ENCODE measurements at regions not wholly inside any gene's neighbourhood (a gene's known extent, or its start where the extent isn't known, plus 50 kb on each side); places are given as distances from the start of the nearest gene placed in this dataset.

DNA sequence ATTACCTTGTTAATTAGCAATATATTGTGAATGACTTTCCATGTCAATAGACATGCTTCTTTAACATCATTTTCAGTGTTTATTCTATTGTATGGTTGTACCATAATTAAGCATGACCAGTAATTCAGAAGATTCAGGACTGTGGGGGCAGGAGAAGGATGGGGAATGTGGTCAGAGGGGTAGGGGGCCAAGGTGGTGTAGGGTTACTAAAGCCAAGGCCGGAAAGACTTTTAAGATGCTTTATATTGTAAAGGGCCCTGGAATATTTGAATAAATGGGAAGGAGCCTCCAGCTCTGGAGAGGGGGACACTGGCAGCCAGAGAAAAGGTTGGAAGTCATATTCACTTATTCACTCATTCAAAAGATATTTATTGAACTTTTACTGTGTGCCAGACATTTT is 115.7 kb downstream of the FGF18 start:
- H3K4me3 ChIP-seq (ENCODE audit: insufficient read depth, low read length, poor library complexity, severe bottlenecking) = no peak overlapping the region
- no peak overlapping the region for H3K9ac ChIP-seq (ENCODE audit: low read length)
- no peaks in the 10 kb centered on the region for H3K36me3 ChIP-seq (ENCODE audit: low read length)
- no peak overlapping the region for H3K27ac ChIP-seq (ENCODE audit: low read depth, low read length)
- no peaks in the 10 kb centered on the region for H3K79me2 ChIP-seq (ENCODE audit: insufficient read depth, low read length)
- H3K9me2 ChIP-seq (replicated peaks; ENCODE audit: insufficient read depth, low read length) = no peaks in the 10 kb centered on the region
- H3F3A ChIP-seq (ENCODE audit: insufficient read depth) = no peaks in the 10 kb centered on the region
- H3K4me2 ChIP-seq (ENCODE audit: low read depth, low read length, poor library complexity, severe bottlenecking) = no peak overlapping the region
- no peaks in the 10 kb centered on the region for H3K9me3 ChIP-seq (ENCODE audit: insufficient read depth, low read length)
- no peak overlapping the region for H2AFZ ChIP-seq (ENCODE audit: low read depth, low read length, severe bottlenecking)
- no peaks in the 10 kb centered on the region for H4K20me1 ChIP-seq (ENCODE audit: low read depth, low read length)
- no peaks in the 10 kb centered on the region for H3K27me3 ChIP-seq (ENCODE audit: low read length)
- TF ChIP-seq, protein P1, sequence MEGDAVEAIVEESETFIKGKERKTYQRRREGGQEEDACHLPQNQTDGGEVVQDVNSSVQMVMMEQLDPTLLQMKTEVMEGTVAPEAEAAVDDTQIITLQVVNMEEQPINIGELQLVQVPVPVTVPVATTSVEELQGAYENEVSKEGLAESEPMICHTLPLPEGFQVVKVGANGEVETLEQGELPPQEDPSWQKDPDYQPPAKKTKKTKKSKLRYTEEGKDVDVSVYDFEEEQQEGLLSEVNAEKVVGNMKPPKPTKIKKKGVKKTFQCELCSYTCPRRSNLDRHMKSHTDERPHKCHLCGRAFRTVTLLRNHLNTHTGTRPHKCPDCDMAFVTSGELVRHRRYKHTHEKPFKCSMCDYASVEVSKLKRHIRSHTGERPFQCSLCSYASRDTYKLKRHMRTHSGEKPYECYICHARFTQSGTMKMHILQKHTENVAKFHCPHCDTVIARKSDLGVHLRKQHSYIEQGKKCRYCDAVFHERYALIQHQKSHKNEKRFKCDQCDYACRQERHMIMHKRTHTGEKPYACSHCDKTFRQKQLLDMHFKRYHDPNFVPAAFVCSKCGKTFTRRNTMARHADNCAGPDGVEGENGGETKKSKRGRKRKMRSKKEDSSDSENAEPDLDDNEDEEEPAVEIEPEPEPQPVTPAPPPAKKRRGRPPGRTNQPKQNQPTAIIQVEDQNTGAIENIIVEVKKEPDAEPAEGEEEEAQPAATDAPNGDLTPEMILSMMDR (IDR thresholded peaks at IDR 0.05; ENCODE audit: insufficient read depth, low read length, poor library complexity, severe bottlenecking) = no peak
- no peak for TF ChIP-seq EZH2phosphoT487 (conservative IDR thresholded peaks at IDR 0.05; ENCODE audit: low read length)

DNA sequence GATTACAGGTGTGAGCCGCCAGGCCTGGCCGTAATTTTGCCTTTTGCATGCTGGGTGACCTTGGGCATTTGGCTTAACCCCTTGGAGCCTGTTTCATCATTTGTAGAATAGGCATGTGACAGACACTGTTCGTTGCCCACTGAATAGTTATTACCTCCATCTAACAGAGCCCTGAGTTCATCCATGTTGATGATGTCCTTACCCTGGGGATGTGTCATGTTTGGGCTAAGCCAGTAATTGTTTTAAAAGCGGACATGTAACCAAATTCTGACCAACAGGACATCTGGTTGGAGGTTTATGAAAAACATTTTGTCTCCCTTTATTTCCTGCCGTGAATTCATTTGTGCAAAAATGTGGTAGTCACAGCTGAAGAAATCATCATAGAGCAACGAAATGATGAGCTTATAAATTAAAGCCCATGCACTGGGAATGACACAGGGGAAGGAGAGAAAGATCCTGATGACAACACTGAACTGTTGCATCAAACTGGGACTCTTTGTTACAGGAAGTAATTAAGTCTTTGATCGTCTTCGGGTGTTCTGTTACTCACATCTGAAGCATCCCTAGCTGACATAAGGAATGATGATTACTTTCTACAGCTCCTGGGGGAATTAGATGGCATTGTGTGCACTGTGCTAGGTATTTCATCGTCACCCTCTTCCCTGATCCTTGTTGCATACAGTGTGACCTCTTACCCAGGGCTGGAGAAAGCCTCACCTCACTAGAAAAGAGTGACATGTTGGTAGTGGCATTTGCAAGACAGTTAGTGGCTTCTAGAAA is 117.8 kb downstream of the FGF18 start:
- H3K27ac ChIP-seq (ENCODE audit: low read depth, low read length) = no peak overlapping the region
- no peaks in the 10 kb centered on the region for H3F3A ChIP-seq (ENCODE audit: insufficient read depth)
- no peak overlapping the region for H2AFZ ChIP-seq (ENCODE audit: low read depth, low read length, severe bottlenecking)
- H3K79me2 ChIP-seq (ENCODE audit: insufficient read depth, low read length) = no peaks in the 10 kb centered on the region
- no peaks in the 10 kb centered on the region for H3K36me3 ChIP-seq (ENCODE audit: low read length)
- no peak overlapping the region for H3K4me2 ChIP-seq (ENCODE audit: low read depth, low read length, poor library complexity, severe bottlenecking)
- H4K20me1 ChIP-seq (ENCODE audit: low read depth, low read length) = no peaks in the 10 kb centered on the region
- no peaks in the 10 kb centered on the region for H3K27me3 ChIP-seq (ENCODE audit: low read length)
- H3K4me3 ChIP-seq (ENCODE audit: insufficient read depth, low read length, poor library complexity, severe bottlenecking) = no peak overlapping the region
- H3K9ac ChIP-seq (ENCODE audit: low read length) = no peak overlapping the region
- no peaks in the 10 kb centered on the region for H3K9me2 ChIP-seq (replicated peaks; ENCODE audit: insufficient read depth, low read length)
- no peak for TF ChIP-seq EZH2phosphoT487 (conservative IDR thresholded peaks at IDR 0.05; ENCODE audit: low read length)
- TF ChIP-seq, protein P1 (IDR thresholded peaks at IDR 0.05; ENCODE audit: insufficient read depth, low read length, poor library complexity, severe bottlenecking) = no peak
- H3K9me3 ChIP-seq (ENCODE audit: insufficient read depth, low read length) = no peaks in the 10 kb centered on the region

DNA sequence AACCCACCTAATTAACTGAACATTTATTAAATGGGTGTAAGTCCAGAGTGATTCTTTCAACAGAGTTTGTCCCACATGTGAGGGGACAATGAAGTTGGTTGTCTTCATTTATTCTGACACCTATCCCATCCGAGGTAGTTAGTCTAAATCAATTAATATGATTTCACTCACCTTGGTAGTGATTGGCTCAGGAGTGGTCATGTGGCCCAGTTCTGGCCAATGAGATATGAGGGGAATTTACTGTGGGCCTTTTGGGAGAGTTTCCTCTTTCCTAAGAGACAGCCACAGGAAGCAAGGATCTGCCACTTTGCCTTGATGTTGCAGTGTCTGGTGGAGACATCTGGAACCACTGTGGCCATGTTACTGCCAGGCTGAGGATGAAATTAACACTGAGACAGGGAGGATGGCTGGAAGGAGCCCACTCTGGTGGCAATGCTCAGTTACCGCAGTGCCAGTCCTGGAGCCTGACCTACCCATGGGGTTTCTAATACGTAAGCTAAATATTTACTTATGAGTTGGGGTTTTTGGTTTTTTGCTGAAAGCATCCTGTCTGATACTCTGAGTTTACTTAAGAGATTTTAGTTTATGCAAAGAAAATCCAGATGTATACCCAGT is 118.6 kb downstream of the FGF18 start:
- Histone ChIP-seq H3K27me3 (ENCODE audit: low read length) (no peaks in the 10 kb centered on the region), H3K9ac (ENCODE audit: low read length) (no peak overlapping the region), H3K36me3 (ENCODE audit: low read length) (no peaks in the 10 kb centered on the region), H3F3A (ENCODE audit: insufficient read depth) (no peaks in the 10 kb centered on the region), H3K9me2 (replicated peaks; ENCODE audit: insufficient read depth, low read length) (no peaks in the 10 kb centered on the region), H3K4me2 (ENCODE audit: low read depth, low read length, poor library complexity, severe bottlenecking) (no peak overlapping the region), H3K27ac (ENCODE audit: low read depth, low read length) (no peak overlapping the region), H4K20me1 (ENCODE audit: low read depth, low read length) (no peaks in the 10 kb centered on the region), H3K4me3 (ENCODE audit: insufficient read depth, low read length, poor library complexity, severe bottlenecking) (no peak overlapping the region), H3K9me3 (ENCODE audit: insufficient read depth, low read length) (no peaks in the 10 kb centered on the region), H3K79me2 (ENCODE audit: insufficient read depth, low read length) (no peaks in the 10 kb centered on the region), H2AFZ (ENCODE audit: low read depth, low read length, severe bottlenecking) (no peak overlapping the region)
- TF ChIP-seq EZH2phosphoT487 (conservative IDR thresholded peaks at IDR 0.05; ENCODE audit: low read length) = no peak
- TF ChIP-seq, protein P1 (IDR thresholded peaks at IDR 0.05; ENCODE audit: insufficient read depth, low read length, poor library complexity, severe bottlenecking) = no peak
